Uterus (tissue), 3 donors: ENCODE measurements at regions not wholly inside any gene's neighbourhood (a gene's known extent, or its start where the extent isn't known, plus 50 kb on each side); places are given as distances from the start of the nearest gene placed in this dataset.

ENCODE experiments used
- DNase-seq, 2 donors: peaks; one replicate each; pipeline ENCODE4 v3.0.0-alpha.2; 2019 to 2020
- H3K27ac ChIP-seq, 2 donors: fragments of 200-600 bp; sonication (generic); 1 replicate in 1 of 2; 2 replicates in 1 of 2; pipeline ENCODE4 v1.5.1; 2016 to 2018
- H3K27me3 ChIP-seq, 2 donors: fragments of 200-600 bp; sonication (generic); one replicate each; pipeline ENCODE4 v1.5.1; 2018 to 2019; ENCODE audit warnings: control low read depth in 1 of 2
- H3K36me3 ChIP-seq, 2 donors: fragments of 200-600 bp; sonication (generic); one replicate each; pipeline ENCODE4 v1.5.1; 2019; ENCODE audit warnings: control low read depth in 1 of 2
- H3K4me1 ChIP-seq, 2 donors: fragments of 200-600 bp; sonication (generic); one replicate each; pipeline ENCODE4 v1.5.1; 2018 to 2019; ENCODE audit warnings: control low read depth in 1 of 2
- H3K4me3 ChIP-seq, 2 donors: fragments of 200-600 bp; sonication (generic); 1 replicate in 1 of 2; 2 replicates in 1 of 2; pipeline ENCODE4 v1.5.1; 2018 to 2019; ENCODE audit warnings: mild to moderate bottlenecking in 1 of 2
- H3K9me3 ChIP-seq, 2 donors: fragments of 200-600 bp; sonication (generic); one replicate each; pipeline ENCODE4 v1.5.1; 2019; ENCODE audit warnings: control low read depth in 1 of 2
- POLR2A ChIP-seq, 2 donors: fragments of 450-650 bp; IDR thresholded peaks; one replicate each; pipeline ENCODE4 v1.6.1; 2016; ENCODE audit warnings: antibody characterized with exemption in 2 of 2, mild to moderate bottlenecking in 1 of 2, moderate library complexity in 1 of 2
- intact Hi-C: fragments of 100-400 bp; cut with DNase I; formaldehyde crosslinking; loops from one replicate; pipeline ENCODE4 v1.15.1; 2023; ENCODE audit warnings: low total_unique reads
- TF ChIP-seq, protein P1 (sequence below), 4 experiments: fragments of 200-600 bp in 2 of 4; fragments of 450-650 bp in 2 of 4; sonication (generic) in 2 of 4; IDR thresholded peaks; one replicate each; pipeline ENCODE4 v1.5.1; 2016 to 2019; ENCODE audit warnings: antibody characterized with exemption in 4 of 4, mild to moderate bottlenecking in 2 of 4, moderate library complexity in 1 of 4
- donor health status: DM: yes; HTN: yes; CAD: no.

DNA sequence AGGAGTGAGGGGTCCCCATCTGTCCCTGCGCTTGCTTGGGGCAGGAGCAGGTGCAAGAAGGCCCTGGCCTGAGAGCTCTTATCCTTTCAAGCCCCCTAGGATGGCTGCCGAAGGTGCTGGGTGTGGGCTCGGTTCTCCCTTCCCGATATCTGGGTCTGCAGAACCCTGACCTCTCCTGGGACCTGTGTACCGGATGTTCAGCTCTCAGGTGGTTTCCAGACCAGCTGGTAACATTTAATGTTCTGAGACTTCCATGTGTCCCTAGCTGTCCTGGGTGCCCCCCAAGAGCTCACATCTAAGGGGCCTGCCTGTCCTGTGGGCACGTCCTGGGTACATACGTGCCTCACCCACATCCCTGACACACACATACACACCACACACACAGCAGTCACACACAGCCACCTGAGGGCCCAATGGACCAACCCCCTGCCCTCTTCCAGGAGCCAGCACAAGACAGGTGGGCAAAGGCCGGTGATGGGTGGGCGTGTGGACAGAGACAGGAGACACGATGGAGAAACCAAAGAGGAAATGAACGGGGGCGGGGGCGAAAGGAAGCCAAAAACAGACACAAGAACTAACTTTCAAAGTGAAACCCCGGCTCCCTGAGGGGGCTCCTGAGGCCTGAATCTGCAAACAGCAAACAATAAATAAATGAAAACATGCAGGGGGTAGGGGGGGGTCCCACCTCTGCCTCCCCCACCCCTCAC lies 124.3 kb downstream of the PTPRS start:
- no peaks in the 10 kb centered on the region for H3K4me1 ChIP-seq
- intact Hi-C loops = no loop called here
- no peaks in the 10 kb centered on the region for H3K27me3 ChIP-seq
- no peaks in the 10 kb centered on the region for H3K9me3 ChIP-seq
- TF ChIP-seq POLR2A (IDR thresholded peaks at IDR 0.05) = no peak
- TF ChIP-seq, protein P1, sequence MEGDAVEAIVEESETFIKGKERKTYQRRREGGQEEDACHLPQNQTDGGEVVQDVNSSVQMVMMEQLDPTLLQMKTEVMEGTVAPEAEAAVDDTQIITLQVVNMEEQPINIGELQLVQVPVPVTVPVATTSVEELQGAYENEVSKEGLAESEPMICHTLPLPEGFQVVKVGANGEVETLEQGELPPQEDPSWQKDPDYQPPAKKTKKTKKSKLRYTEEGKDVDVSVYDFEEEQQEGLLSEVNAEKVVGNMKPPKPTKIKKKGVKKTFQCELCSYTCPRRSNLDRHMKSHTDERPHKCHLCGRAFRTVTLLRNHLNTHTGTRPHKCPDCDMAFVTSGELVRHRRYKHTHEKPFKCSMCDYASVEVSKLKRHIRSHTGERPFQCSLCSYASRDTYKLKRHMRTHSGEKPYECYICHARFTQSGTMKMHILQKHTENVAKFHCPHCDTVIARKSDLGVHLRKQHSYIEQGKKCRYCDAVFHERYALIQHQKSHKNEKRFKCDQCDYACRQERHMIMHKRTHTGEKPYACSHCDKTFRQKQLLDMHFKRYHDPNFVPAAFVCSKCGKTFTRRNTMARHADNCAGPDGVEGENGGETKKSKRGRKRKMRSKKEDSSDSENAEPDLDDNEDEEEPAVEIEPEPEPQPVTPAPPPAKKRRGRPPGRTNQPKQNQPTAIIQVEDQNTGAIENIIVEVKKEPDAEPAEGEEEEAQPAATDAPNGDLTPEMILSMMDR (IDR thresholded peaks at IDR 0.05) = no peak
- DNase-seq = no peak
- no peak overlapping the region for H3K27ac ChIP-seq
- no peak overlapping the region for H3K4me3 ChIP-seq
- no peaks in the 10 kb centered on the region for H3K36me3 ChIP-seq

DNA sequence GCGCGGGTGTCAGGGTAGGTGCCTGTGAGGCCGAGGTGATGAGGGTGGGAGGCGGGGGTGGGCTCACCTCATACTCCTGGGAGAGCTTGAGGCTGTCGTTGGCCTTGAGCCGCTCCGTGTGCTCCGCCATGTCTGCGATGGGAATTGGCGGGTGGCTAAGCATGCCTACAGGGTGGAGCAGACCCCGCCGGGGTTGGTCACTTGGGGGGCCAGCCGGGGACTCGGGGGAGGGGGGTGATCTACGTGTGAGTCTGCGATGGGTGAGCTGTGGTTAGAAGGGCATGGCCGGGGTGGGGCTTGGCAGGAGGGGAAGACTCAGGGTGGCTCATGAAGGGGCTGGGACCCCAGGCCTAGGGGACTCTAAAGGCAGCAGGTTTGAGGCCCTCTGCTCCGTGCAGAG lies 125.2 kb downstream of the PTPRS start:
- TF ChIP-seq, protein P1 (IDR thresholded peaks at IDR 0.05) = no peak
- no peak for TF ChIP-seq POLR2A (IDR thresholded peaks at IDR 0.05)
- H3K36me3 ChIP-seq = no peaks in the 10 kb centered on the region
- no peaks in the 10 kb centered on the region for H3K4me1 ChIP-seq
- no peak overlapping the region for H3K4me3 ChIP-seq
- no peak for DNase-seq
- H3K9me3 ChIP-seq = no peaks in the 10 kb centered on the region
- no peaks in the 10 kb centered on the region for H3K27me3 ChIP-seq
- no peak overlapping the region for H3K27ac ChIP-seq
- intact Hi-C loops = no loop called here

DNA sequence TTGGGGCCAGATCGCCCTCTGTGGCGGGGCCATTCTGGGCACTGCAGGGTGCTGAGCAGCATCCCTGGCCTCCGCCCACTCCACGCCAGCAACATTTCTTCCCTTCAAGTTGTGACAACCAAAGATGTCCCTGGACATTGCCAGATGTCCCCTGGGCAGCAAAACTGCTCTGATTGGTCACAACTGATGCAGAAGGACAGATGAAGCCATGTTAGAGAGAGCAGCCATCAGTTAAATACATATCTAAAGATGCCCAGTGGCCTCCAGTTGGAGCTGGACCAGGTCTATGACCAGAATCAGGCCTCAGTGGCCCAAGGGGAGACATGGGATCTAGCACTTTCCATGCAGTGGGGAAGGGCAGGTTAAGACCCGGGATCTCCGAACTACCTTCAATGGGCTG lies 125.7 kb downstream of the PTPRS start:
- H3K36me3 ChIP-seq = no peaks in the 10 kb centered on the region
- H3K4me1 ChIP-seq = no peaks in the 10 kb centered on the region
- intact Hi-C loops = no loop called here
- H3K27me3 ChIP-seq = no peaks in the 10 kb centered on the region
- no peak overlapping the region for H3K4me3 ChIP-seq
- no peak for DNase-seq
- H3K9me3 ChIP-seq = no peaks in the 10 kb centered on the region
- no peak overlapping the region for H3K27ac ChIP-seq
- TF ChIP-seq, protein P1 (IDR thresholded peaks at IDR 0.05) = no peak
- no peak for TF ChIP-seq POLR2A (IDR thresholded peaks at IDR 0.05)

DNA sequence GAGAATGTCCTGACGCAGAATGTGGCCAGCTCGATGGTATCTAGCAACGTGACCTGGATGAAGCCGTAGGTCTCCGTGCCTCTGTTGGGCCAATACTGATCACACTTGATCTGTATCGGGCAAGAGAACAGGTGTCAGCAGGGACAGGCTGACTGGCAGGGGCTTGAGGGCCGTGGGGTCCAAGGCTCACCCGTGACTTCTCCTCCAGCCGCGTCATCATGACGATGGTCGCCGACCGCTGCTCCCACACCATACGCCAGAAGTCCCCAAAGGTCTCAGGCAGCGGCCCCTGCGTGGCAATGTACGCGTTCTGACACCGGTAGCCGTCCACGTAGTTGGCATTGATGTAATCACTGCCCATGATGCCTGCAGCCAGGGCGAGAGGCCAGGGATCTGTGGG lies 126.2 kb downstream of the PTPRS start:
- Histone ChIP-seq H3K27ac (no peak overlapping the region), H3K4me1 (no peaks in the 10 kb centered on the region), H3K9me3 (no peaks in the 10 kb centered on the region), H3K4me3 (no peak overlapping the region), H3K36me3 (no peaks in the 10 kb centered on the region), H3K27me3 (no peaks in the 10 kb centered on the region)
- TF ChIP-seq, protein P1 (IDR thresholded peaks at IDR 0.05) = no peak
- TF ChIP-seq POLR2A (IDR thresholded peaks at IDR 0.05) = no peak
- intact Hi-C loops = no loop called here
- DNase-seq = no peak

DNA sequence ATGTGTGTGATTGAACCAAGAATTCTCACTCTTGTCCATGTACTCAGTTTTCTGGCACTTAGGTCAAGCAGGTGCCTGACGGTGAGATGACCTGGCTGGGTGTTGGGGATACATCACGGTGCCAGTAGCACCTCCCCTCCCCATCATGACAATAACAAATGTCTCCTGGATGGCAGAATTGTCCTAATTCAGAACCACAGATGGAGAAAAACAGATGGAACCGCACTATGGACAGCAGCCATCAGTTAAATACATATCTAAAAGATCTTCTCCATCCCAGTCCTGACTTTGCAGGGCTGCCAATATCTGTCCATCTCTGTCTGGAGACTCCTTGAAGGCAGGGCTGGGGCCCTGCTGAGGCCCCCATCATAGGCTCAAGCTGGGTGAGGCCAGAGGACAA lies 126.9 kb downstream of the PTPRS start:
- Histone ChIP-seq H3K36me3 (no peaks in the 10 kb centered on the region), H3K27me3 (no peaks in the 10 kb centered on the region), H3K4me1 (no peaks in the 10 kb centered on the region), H3K9me3 (no peaks in the 10 kb centered on the region), H3K27ac (no peak overlapping the region), H3K4me3 (no peak overlapping the region)
- intact Hi-C loops = no loop called here
- no peak for TF ChIP-seq POLR2A (IDR thresholded peaks at IDR 0.05)
- DNase-seq = no peak

DNA sequence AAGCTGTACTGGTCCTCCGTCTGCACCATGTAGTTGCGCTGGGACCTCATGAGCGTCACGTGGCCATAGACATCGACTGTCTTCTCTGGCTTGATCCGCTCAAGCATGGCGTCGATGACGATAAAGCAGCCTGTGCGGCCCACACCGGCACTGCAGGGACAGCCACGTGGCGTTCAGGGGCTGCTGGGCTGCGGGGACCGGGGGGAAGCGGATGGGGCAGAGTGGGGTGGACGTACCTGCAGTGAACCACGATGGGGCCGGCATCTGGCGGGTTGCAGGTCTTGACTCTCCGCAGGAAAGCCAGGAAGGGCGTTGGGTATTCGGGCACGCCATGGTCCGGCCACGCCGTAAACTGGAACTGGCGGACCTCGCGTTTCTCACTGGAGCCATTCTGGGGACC lies 128.5 kb downstream of the PTPRS start:
- Histone ChIP-seq H3K36me3 (no peaks in the 10 kb centered on the region), H3K4me3 (no peak overlapping the region)
- intact Hi-C loops = no loop called here

More for the DNA sequence above, 128.5 kb downstream of the PTPRS start:
- H3K9me3 ChIP-seq = no peaks in the 10 kb centered on the region
- no peaks in the 10 kb centered on the region for H3K4me1 ChIP-seq
- TF ChIP-seq, protein P1 (IDR thresholded peaks at IDR 0.05) = no peak
- H3K27me3 ChIP-seq = no peaks in the 10 kb centered on the region
- DNase-seq = no peak
- no peak overlapping the region for H3K27ac ChIP-seq
